ENCODE measurements at regions not wholly inside any gene's neighbourhood (a gene's known extent, or its start where the extent isn't known, plus 50 kb on each side); places are given as distances from the start of the nearest gene placed in this dataset.

DNA sequence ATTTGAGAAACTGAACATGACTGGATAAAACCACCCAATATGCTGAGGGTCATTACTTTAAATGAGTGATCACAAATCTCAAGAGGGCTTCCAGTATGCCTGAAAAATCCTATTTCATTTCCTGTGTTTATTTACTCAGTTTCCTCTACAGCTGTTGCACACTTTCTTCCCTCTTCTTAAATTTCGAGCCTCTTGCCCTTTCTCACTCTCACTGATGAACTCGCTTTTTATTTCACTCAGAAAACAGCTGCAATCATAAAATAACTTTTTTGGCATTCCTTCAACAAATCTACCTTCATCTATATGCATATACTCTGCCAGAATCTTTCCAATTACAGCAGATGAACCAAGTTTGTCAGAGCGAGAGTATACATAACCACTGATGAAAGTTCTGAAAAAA is 101.3 kb downstream of the EIF4E start:
- dilution Hi-C loops (cut with HindIII; ENCODE audit: low sequenced_read_pairs, unreplicated experiment) = no loop called here
- 0% methylated on average over 1 of the region's 3 CpGs; no CpG with 5 or more reads in 1 of the 2 experiments for WGBS, 2 experiments (ENCODE audit: extremely low coverage in 2 of 2, insufficient read length in 1 of 2)

More for the DNA sequence above, 101.3 kb downstream of the EIF4E start:
- no peak overlapping the region for H3K4me2 ChIP-seq (ENCODE audit: low read depth, low read length)
- no peak for ATAC-seq (ENCODE audit: low read depth)
- in situ Hi-C loops (cut with MboI; ENCODE audit: low sequenced_read_pairs) (no loop called here), intact Hi-C loops (cut with micrococcal nuclease) (no loop called here)
- no peak overlapping the region for H2BK15ac ChIP-seq (ENCODE audit: low read depth, low read length)
- H3K14ac ChIP-seq (replicated peaks; ENCODE audit: low read depth, low read length) = no peak overlapping the region
- no peak overlapping the region for H2BK5ac ChIP-seq (ENCODE audit: low read depth, low read length, poor library complexity, severe bottlenecking)
- H3K27me3 ChIP-seq (ENCODE audit: control insufficient read depth, insufficient read depth, low read length) = peaks cover 2% of the 10 kb centered on the region; the same call in 1 of the 2 replicates
- no peaks in the 10 kb centered on the region for H3K9me3 ChIP-seq (ENCODE audit: control insufficient read depth, insufficient read depth, low read length)
- H3K79me1 ChIP-seq (ENCODE audit: low read depth in 1 of 2, low read length in 2 of 2) = no peaks in the 10 kb centered on the region
- H3K4me1 ChIP-seq (ENCODE audit: control insufficient read depth, insufficient read depth, low read length) = no peaks in the 10 kb centered on the region
- no peak overlapping the region for H2AK5ac ChIP-seq (ENCODE audit: low read depth, low read length)
- no peak overlapping the region for H3K4ac ChIP-seq (ENCODE audit: low read depth, low read length)
- H4K91ac ChIP-seq (ENCODE audit: insufficient read depth, low read depth, low read length) = no peak overlapping the region
- no peak overlapping the region for H4K8ac ChIP-seq (ENCODE audit: low read depth in 2 of 2, low read length in 2 of 2)
- no peak overlapping the region for H3K9ac ChIP-seq (ENCODE audit: low read depth, low read length)
- no peak overlapping the region for H2BK20ac ChIP-seq (ENCODE audit: low read depth, low read length)
- H3K18ac ChIP-seq (ENCODE audit: low read depth, low read length) = no peak overlapping the region
- no peak overlapping the region for H3K4me3 ChIP-seq (ENCODE audit: insufficient read depth, low read depth, low read length)
- ChIA-PET CTCF (no interaction called here), POLR2A (ENCODE audit: unreplicated experiment) (no interaction called here)
- H2AFZ ChIP-seq (replicated peaks; ENCODE audit: low read length, poor library complexity) = no peak overlapping the region
- no peak overlapping the region for H2BK120ac ChIP-seq (ENCODE audit: low read depth, low read length)
- H4K5ac ChIP-seq (ENCODE audit: low read depth, low read length) = no peak overlapping the region
- no peak for DNase-seq
- TF ChIP-seq CEBPB (IDR thresholded peaks at IDR 0.05; ENCODE audit: low read depth, low read length) (no peak), ELK1 (IDR thresholded peaks at IDR 0.05; ENCODE audit: borderline replicate concordance, low read depth, low read length) (no peak), MXI1 (IDR thresholded peaks at IDR 0.05; ENCODE audit: borderline replicate concordance, low read depth, low read length) (no peak), MAZ (IDR thresholded peaks at IDR 0.05; ENCODE audit: borderline replicate concordance, low read depth, low read length) (no peak), MAFK (IDR thresholded peaks at IDR 0.05; ENCODE audit: low read depth, low read length) (no peak), SMC3 (IDR thresholded peaks at IDR 0.05; ENCODE audit: low read depth, low read length) (no peak), NFE2L2 (IDR thresholded peaks at IDR 0.05; ENCODE audit: low read depth, low read length) (no peak), POLR2A (IDR thresholded peaks at IDR 0.05; ENCODE audit: low read depth, low read length) (no peak), CHD1 (IDR thresholded peaks at IDR 0.05; ENCODE audit: low read depth, low read length) (no peak), BHLHE40 (IDR thresholded peaks at IDR 0.05; ENCODE audit: low read depth, low read length) (no peak), RCOR1 (IDR thresholded peaks at IDR 0.05; ENCODE audit: insufficient replicate concordance, low read length) (no peak), RFX5 (IDR thresholded peaks at IDR 0.05; ENCODE audit: low read depth, low read length) (no peak), RAD21 (IDR thresholded peaks at IDR 0.05; ENCODE audit: low read length) (no peak), FOS (IDR thresholded peaks at IDR 0.05; ENCODE audit: low read depth, low read length) (no peak), USF2 (IDR thresholded peaks at IDR 0.05; ENCODE audit: low read depth, low read length) (no peak)
- TF ChIP-seq, protein P1, sequence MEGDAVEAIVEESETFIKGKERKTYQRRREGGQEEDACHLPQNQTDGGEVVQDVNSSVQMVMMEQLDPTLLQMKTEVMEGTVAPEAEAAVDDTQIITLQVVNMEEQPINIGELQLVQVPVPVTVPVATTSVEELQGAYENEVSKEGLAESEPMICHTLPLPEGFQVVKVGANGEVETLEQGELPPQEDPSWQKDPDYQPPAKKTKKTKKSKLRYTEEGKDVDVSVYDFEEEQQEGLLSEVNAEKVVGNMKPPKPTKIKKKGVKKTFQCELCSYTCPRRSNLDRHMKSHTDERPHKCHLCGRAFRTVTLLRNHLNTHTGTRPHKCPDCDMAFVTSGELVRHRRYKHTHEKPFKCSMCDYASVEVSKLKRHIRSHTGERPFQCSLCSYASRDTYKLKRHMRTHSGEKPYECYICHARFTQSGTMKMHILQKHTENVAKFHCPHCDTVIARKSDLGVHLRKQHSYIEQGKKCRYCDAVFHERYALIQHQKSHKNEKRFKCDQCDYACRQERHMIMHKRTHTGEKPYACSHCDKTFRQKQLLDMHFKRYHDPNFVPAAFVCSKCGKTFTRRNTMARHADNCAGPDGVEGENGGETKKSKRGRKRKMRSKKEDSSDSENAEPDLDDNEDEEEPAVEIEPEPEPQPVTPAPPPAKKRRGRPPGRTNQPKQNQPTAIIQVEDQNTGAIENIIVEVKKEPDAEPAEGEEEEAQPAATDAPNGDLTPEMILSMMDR (conservative IDR thresholded peaks at IDR 0.05; ENCODE audit: low read depth, low read length) = no peak
- no peak overlapping the region for H3K23ac ChIP-seq (ENCODE audit: low read depth, low read length)
- H4K20me1 ChIP-seq (ENCODE audit: insufficient read depth, low read length) = no peaks in the 10 kb centered on the region
- BruUV-seq (replicated peaks) = no TSS peak
- H3K27ac ChIP-seq (ENCODE audit: insufficient read depth, low read length) = no peak overlapping the region
- H2AK9ac ChIP-seq (replicated peaks; ENCODE audit: low read depth, low read length, poor library complexity) = no peak overlapping the region
- no peak overlapping the region for H3K56ac ChIP-seq (ENCODE audit: extremely low read depth, insufficient read depth, low read length)
- no peaks in the 10 kb centered on the region for H3K36me3 ChIP-seq (ENCODE audit: control insufficient read depth, insufficient read depth, low read length)
- no peaks in the 10 kb centered on the region for H3K9me1 ChIP-seq (ENCODE audit: insufficient read depth, low read length)
